Non-pigmented ciliary epithelial cell (primary cell): ENCODE measurements at regions not wholly inside any gene's neighbourhood (a gene's known extent, or its start where the extent isn't known, plus 50 kb on each side); places are given as distances from the start of the nearest gene placed in this dataset.

ENCODE experiments used
- DNase-seq: peaks from one replicate; pipeline ENCODE4 v3.0.0-alpha.2; 2010; ENCODE audit warnings: low read depth

DNA sequence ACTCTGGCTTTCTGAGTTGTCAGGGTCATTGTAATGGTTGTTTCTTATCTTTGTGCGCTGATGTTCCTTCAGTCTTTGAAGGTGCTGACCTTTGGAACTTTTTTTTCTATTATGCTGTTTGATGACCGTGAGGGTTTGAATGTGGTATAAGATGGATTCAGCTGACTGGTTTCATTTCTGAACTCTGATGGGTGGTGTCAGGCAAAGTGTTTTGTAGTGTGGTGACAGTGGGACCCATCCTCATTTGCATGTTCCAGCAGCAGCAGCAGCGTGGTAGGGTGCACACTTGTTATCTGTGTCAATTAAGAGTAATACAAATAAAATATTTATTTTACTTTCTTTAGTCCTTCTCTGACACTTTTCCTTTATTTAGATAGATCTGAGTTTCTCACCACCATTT, 227.7 kb upstream of the PRR16 start:
- no peak for DNase-seq

DNA sequence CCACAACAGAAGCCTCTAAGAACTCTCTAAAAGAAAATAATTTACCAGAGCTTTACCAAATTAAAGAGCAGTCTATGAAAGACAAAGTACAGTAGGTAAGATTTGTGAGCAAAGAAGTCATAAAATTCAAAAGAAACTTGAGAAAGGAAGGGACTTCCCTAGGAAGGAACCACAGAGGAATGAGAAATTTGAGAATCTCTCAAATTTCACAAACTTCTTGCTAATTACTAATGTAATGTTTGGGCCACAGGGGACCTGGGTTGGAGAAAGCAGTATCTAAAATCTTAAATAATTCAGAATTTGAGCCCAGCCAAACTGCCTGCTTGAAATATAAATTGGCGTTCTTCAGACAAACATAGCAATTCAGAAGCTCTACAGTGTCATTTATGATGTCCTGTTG, 225.0 kb upstream of the PRR16 start:
- no peak for DNase-seq

DNA sequence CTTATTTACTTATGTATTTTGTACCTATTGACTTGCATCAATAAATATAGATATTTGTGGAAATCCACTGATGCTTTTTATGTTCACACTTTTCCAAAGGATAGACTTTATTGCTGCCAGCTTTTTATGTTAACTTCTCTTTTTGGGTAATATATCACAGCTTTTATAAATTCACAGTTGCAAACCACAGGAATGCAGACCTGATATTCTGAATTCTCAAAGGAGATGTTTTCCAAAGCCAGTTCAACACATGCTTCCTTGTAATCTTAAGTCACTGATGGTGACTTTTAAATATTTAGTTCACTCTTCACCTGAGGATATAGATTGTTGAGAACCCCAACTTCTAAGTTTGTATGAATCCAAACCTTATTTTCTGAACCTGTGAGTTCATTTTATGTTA, 223.4 kb upstream of the PRR16 start:
- no peak for DNase-seq

DNA sequence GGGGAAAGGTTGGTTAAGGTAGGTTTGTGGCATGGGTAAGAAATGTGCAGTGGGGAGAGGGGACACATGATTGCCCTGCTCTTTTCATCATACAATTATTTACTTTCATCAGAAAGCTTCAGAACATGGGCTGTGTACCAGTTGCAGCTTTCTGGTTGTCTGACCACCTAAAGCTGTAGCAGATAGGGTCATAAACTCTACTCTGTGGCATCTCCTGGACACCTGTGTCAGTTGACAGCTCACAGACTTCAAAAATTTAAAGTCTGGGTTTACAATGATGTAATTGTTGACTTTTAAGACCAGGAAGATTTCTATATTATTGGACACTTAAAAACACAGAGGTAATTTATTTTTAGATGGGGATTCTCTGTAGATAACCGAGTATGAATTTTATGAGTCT, 222.7 kb upstream of the PRR16 start:
- no peak for DNase-seq

DNA sequence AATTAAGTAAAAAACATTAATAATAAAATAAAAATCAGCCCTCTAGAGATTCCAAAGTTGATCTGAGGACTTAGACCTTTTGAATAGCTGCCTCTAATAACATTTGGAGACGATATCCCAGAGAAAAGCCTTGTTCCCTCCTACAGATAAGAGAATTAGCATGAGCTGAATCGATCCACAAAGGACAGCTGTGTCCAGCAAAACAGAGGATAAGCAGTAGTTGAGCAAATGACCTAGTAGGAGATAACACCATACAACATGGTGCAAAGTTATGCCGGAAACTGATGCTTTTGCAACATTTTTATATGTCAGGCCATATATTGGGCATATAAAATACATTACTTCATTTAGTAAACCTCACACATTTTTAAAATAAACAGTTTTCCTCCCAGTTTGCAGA, 212.2 kb upstream of the PRR16 start:
- DNase-seq, result no peak

DNA sequence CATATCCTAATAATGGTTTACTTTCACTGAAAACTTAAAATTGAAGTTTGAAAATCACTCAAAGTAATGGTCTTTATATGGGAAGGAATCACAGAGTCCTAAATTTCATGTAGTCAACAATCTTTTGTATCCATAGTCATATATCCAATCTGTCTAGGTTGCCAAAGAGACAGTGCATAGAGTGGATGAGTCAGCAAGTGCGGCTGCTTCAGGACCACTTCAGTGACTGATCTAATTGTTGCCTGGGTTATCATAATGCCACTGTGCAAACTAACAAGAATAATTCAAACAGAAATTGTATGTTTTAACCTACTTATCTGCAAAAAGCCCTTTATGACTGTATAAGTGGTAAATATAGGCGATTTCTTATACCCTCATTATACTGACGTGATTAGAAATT, 211.3 kb upstream of the PRR16 start:
- DNase-seq, result no peak

DNA sequence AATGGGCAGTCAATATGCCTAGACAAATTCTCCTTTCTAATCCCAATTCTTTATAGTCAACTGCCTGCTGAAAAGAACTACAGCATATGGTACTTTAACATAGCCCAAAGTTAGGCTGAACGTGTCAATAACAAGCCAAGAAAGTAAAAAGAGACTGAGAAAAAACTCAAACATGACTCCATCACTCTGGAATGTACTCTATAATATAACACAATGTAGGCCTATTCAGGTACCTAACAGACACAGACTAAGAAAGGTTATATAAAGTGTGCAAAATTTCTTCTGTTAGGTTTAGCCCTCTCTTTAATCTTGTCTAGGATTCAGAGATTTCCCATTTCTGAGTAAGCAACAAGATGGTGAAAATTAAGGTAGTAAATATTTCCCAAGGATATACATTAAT, 209.7 kb upstream of the PRR16 start:
- DNase-seq, result no peak

DNA sequence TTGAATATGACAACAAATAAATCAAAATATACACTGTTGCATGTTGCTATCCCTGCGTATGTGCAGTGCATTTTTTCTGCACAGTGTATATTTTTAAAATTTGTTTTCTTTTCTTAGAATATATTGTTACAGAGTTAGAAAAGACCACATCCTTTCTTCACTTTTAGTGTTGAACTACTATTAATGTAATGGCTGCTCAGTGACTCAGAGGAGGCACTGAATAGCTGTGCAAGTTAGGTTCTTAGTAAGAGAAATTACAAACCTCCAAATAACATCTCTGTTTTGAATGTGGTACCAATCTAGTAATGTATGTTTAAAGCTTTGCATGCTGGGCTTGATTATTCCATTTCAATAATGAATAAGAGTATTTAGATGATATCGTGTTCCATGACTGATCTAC, 208.9 kb upstream of the PRR16 start:
- DNase-seq, result no peak

DNA sequence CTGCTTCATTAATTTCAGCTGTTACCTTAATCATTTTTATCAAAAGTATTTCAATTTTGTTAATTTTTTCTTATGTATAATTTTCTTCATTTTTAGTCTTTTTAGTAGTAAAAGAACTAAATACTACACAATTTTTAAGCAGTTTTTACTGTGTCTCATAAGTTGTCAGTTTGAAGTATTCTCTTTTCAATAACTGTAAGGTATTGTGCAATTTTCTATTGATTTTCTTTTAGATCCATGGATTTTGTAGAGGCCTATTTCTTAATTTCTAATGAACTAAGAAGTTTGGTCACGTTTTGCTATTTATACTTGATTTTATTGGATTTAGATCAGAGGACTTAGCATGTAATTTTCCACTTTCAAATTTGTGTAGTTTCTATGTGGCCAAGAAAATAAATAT, 207.7 kb upstream of the PRR16 start:
- no peak for DNase-seq

DNA sequence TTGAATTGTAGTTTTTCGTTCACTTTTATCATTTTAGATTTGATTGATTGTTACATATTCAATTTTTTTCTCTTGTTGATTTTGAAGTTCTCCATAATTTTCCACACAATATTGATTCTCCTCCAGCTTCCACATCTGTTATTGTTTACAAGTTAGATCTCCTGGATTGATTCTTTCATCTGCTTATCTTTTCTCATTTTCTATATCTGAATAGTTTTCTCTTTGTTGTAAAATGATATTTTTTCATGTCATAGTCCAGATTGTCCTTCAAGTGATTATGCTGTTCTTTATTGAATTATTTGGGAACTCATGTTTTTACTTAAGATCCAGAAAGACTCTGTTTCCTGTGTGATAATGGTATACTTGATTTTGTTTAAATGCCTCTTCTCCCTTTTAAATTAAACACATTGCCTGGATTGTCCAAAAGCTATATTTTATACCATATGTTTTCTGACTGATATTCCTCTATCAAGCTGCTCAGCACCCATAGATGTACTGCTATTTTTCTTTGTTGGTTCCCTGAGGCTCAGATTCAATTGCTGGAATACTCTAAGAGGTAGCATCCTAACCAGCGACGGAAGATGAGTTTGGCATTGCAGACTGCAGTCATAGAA, 206.6 kb upstream of the PRR16 start:
- no peak for DNase-seq

DNA sequence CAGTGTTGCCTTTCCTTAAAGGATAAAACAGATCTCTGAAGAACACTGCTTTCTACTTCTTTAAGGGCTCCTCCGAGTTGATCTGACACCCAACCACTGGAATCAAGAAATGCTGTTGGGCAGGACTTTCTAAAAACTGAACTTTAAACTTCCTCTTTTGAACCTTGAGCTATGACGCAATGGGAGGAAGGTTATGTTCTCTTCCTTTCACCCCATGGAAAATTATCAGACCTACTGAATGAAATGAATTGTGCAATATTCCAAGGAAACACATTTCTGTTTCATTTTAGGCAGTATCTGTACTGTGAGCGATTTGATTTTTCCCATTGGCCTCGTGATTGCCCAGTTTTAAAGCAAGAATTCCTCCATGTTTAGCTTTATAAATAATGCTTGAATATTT, 206.0 kb upstream of the PRR16 start:
- DNase-seq, result no peak

DNA sequence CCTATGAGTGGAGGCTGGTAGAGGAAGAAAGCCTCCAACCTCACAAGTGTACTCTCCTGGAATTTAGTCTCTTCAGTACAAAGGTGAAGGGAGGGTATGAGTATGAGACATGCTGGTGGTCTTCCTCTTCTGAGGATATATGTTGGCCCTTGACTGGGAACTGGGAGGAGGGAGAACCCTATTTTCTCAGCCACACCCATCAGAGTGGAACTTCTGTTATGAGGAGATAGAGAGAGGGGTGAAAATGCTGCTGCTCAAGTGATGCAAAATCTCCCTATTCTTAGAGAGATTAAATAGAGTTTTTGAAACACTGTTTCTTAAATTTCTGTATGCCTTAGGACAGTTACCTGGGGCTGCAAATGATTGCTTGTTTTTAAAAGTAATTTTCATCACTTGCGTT, 203.4 kb upstream of the PRR16 start:
- no peak for DNase-seq

DNA sequence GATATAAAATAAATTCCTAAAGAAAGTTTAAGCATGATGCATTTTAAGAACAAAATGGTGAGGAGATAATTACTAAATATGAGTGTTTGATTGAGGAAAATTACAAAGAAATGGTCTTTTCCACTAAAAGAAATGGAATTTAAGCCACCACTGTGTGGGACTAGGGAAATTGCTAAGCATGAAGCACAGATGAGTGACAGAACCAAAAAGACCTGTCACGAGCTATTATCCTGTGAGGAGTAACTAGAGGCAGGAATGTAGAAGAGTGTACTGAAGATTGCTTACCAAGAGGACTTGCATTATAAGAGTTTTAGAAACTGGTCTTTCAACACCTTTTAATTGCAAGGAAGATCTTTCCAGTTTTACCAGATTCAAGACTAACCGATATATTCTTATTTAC, 193.6 kb upstream of the PRR16 start:
- DNase-seq, result no peak

DNA sequence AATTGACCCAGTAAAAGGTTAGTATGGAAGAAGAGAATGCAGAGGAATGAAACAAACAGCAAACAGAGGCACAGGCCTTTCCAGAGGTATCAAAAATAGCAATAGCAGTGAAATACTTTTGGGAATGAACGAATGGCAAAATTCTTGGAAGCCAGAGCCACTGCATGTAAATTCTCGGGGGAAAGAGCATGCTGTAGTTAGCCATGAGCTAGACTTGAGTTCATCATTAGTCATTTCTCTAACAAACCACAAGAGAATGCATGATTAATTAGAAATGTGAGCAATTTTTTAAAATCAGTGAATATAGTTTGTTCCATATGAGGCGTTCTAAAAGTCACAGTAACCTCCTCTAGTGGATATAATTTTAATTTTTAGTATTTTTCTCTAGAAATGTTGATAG, 170.3 kb upstream of the PRR16 start:
- DNase-seq, result no peak

DNA sequence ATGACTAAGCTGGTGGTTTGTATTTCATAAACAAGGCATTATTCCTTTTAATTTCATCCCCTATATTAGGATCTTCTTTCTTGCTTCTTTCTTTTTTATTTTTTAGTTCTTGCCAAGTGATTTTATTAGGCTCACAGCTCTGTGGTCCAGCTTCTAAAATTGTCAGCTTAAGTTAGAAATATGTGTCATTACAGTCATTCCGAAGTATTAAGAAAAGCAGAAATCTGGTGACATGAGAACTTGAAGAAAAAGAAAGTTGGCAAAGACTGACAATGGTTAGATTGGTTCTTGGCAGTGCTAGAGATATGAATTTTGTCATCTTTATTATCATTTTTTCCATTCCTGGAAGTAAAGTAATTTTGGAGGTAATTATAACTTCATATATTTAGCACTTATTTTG, 166.5 kb upstream of the PRR16 start:
- DNase-seq, result no peak

DNA sequence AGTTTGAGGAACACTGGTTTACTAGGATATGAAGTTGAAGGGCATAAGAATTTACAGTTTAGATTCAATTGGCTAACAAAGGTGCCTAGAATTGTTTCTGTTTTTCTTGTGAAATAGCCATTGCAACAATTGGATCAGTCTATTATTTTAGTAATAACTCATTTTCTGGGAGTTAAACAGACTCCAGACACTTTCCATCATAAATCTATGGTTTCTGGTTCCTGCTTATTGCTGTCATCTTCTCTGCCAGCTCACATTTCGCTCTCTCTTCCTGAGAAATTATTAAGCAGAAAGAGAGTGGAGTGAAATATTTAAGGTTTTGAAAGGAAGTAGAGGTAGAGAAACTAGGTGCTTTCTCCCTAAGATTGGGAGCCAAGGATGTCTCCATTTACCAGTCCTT, 165.1 kb upstream of the PRR16 start:
- no peak for DNase-seq

DNA sequence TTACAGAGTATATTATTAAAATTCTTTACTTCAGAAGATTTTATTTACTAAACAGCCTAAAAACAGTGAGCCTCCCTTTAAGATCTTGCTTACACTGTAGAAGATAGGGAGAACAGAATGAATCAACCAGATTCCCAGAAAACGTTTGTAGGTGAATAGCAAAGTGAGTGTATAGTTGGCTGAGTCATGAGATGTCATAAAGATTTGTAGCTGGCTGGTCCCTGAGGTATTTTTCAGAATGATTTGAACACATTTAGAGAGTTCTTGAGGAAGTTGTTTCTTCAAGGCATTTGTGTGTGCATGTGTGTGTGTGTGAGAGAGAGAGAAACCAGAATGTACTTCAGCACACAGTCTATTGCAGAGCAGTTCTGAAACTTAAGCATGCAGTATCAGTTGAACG, 159.4 kb upstream of the PRR16 start:
- no peak for DNase-seq

DNA sequence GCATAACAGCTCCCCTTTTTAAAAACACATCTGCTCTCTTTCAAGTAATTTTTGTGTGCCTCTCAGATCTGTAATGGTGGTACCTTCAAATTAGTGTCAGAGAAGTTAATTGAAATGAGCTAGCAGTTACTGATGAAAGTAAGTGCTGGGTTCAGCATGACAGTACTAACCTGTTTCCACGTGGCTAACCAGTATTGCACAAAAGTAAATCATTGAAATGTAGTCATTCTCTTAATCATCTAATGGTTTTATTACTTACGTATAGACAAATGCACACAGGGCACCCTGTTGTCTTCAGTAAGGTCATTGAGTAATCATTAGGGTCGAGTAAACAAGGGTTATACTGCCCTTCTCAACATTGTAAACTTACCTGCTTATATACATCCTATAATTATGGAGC, 157.8 kb upstream of the PRR16 start:
- no peak for DNase-seq

DNA sequence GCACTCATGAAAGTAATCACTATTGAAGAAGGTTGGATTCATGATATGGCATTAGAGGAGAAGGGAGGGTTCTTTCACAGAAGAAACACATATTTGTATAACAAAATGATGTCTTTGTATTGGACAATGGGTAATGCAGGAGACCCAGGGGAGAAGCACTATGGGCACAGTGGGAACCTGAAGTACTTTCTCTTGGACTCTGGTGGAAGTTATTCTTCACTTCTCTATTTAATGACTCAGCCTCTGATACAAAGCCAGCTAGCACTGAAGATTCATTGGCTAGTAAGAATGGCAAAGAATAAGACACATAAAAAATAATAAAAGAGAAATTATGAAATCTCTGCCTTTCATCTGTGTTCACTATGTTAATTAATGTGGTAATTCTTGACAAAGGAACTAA, 149.9 kb upstream of the PRR16 start:
- DNase-seq, result no peak

DNA sequence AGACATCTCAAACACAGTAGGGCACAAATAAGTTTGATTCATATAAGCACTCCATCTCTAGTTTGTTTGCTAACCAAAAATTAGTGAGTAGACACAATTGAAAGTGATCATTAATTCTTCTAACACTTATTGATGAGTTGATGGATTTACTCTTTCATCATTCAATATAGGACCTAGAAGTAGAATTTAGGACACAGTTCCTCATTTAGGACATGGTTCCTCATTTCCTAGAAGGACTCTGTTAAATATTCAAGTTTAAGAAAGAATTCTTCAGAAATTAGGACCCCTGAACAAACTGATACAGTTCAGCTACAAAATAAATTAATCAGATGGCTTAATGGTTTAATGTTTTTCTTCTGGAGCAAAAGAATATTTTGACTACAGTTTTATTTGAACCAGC, 143.5 kb upstream of the PRR16 start:
- DNase-seq, result no peak

DNA sequence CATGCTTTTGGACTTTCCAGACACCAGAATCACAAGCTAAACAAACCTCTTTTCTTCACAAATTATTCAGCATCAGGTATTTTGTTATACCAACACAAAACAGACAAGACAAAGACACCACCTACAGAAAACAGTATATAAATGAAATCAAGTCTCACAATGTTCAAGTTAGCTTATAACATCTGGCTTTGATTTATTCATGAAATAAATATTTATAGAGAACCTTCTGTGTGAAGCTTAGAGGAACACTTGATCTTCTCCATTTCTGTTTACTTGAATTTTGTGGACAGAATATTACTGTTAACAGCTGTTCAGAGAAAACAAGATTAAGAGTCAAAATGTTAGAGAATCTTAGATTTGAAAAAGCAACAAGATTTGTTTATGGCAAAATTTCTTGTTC, 137.4 kb upstream of the PRR16 start:
- no peak for DNase-seq

DNA sequence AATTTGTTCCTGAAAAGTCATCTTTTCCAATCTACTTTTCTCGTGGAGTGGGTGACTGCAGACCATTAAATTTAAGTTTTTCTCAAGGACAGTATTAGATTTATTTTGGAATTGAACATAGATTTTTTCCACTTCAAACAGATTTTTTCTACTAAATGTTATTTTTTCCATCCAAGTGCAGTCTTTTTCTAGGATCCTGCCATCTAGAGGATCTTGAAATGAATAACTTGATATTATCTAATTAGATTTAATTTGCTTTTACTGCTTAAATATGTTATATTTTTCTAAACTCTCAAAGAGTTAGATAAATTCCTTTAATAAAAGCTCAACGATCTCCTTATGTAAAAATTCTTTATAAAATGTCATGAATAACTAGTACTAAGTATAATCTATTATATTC, 136.9 kb upstream of the PRR16 start:
- no peak for DNase-seq

DNA sequence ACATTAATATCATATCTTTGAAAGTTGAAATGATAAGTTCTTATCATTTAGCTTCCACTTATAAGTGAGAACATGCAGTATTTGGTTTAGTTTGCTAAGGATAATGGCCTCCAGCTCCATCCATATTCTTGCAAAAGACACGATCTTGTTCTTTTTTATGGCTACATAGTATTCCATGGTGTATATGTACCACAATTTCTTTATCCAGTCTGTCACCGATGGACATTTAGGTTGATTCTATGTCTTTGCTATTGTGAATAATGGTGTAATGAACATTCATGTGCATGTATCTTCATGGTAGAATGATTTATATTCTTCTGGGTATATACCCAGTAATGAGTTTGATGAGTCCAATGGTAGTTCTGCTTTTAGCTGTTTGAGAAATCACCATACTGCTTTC, 135.0 kb upstream of the PRR16 start:
- DNase-seq, result no peak

DNA sequence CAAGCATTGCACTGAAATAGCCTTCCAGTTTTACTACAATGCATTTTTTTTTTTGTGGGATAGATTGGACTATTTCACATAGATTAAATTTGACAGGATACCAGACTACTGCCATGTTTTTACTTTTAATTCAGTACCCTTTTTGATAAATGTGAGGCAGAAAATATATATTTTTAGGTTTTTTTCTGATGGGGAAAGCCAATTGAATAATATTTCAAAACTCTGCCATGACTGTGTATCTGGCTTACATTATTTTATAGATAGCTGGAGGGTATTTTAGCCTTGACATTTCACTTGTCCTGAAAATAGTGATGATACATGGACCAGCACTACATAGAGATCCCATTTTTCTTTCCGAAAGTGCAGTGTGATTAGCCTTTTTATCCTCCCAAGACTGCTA, 133.5 kb upstream of the PRR16 start:
- no peak for DNase-seq

DNA sequence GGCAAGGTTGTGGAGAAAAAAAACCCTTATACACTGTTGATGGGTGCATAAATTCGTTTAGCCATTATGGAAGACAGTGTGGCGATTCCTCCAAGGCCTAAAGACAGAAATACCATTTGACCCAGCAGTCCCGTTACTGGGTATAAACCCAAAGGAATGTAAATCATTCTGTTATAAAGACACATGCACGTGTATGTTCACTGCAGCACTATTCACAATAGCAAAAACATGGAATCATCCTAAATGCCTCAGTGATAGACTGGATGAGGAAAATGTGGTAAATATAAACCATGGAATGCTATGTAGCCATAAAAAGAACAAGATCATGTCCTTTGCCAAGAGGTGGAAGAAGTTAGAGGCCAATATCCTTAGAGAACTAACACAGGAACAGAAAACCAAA, 119.9 kb upstream of the PRR16 start:
- DNase-seq, result no peak
